ENCODE measurements at regions not wholly inside any gene's neighbourhood (a gene's known extent, or its start where the extent isn't known, plus 50 kb on each side); places are given as distances from the start of the nearest gene placed in this dataset.
"Not testable (repeated sequence)": the region's sequence is repeated elsewhere in the genome, so short reads cannot be mapped to it uniquely, and the experiment has no call there.

GRCh38 chr3:193909387-193909786 is 226.6 kb upstream of the HES1 start:
- no peak for DNase-seq

- DNase-seq: no peak
Measured at GRCh38 chr3:193910310-193910709, 225.6 kb upstream of the HES1 start.

- DNase-seq: no peak
Measured at GRCh38 chr3:193910886-193911738, 224.8 kb upstream of the HES1 start.

- DNase-seq: no peak
Measured at GRCh38 chr3:193911784-193912340, 224.1 kb upstream of the HES1 start.

- DNase-seq: no peak
Measured at GRCh38 chr3:193912621-193913178, 223.2 kb upstream of the HES1 start.

- DNase-seq: no peak
Measured at GRCh38 chr3:193914602-193915001, 221.3 kb upstream of the HES1 start.

GRCh38 chr3:193915099-193915498 is 220.8 kb upstream of the HES1 start:
- DNase-seq: no peak

- no peak for DNase-seq
Measured at GRCh38 chr3:193915613-193916012, 220.3 kb upstream of the HES1 start.

GRCh38 chr3:193917158-193917557 is 218.8 kb upstream of the HES1 start:
- DNase-seq: no peak

- DNase-seq: no peak
Measured at GRCh38 chr3:193921465-193921864, 214.5 kb upstream of the HES1 start.

- no peak for DNase-seq
Measured at GRCh38 chr3:193922034-193922774, 213.7 kb upstream of the HES1 start.

GRCh38 chr3:193923958-193924357 is 212.0 kb upstream of the HES1 start:
- DNase-seq: not testable (repeated sequence)

- DNase-seq: not testable (repeated sequence)
Measured at GRCh38 chr3:193926071-193926470, 209.9 kb upstream of the HES1 start.

- DNase-seq: not testable (repeated sequence)
Measured at GRCh38 chr3:193927413-193928206, 208.3 kb upstream of the HES1 start.

GRCh38 chr3:193928354-193929209 is 207.4 kb upstream of the HES1 start:
- no peak for DNase-seq

- DNase-seq: no peak
Measured at GRCh38 chr3:193929373-193929772, 206.6 kb upstream of the HES1 start.

GRCh38 chr3:193929921-193930646 is 205.9 kb upstream of the HES1 start:
- no peak for DNase-seq

GRCh38 chr3:193932136-193932535 is 203.8 kb upstream of the HES1 start:
- DNase-seq: no peak

- no peak for DNase-seq
Measured at GRCh38 chr3:193932576-193932975, 203.4 kb upstream of the HES1 start.

GRCh38 chr3:193933451-193933850 is 202.5 kb upstream of the HES1 start:
- DNase-seq: no peak

GRCh38 chr3:193935916-193936315 is 200.0 kb upstream of the HES1 start:
- no peak for DNase-seq

Data from NCI-H524 treated with DMSO at 0.1 percent for 48 hours (cell line).